NCI-H1694 treated with DMSO at 0.1 percent for 48 hours (cell line): ENCODE measurements at regions not wholly inside any gene's neighbourhood (a gene's known extent, or its start where the extent isn't known, plus 50 kb on each side); places are given as distances from the start of the nearest gene placed in this dataset.
"Not testable (repeated sequence)": the region's sequence is repeated elsewhere in the genome, so short reads cannot be mapped to it uniquely, and the experiment has no call there.

Experiments
- DNase-seq: peaks from one replicate; lab custom pipeline; 2025; lab: John Stamatoyannopoulos, UW

DNA sequence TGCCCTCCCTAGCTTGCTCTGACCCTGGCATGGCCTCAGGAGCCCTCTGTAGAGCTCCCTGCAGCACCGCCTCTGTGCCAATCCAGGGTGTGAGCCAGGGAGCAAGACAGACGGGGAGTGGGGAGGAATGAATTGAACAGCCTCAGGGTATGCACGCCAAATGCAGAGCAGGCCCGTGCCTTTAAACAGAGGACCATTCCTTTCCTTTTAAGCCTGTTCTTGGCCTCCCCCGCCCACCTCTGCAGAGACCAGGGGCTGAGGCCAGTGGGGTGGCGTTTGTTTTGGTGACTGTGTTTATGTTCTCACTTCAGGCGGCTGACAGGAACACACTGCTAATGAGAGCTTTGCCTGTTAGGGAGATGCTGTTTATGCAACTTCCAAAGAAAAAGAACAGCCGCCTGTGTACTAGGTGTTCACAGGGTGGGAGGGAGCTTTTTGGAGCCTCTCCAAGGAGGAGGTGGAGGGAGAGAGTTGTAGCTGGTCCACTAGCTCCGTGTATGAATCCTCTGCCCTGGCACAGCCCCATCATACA lies 528.1 kb upstream of the DPP6 start:
- no peak for DNase-seq

DNA sequence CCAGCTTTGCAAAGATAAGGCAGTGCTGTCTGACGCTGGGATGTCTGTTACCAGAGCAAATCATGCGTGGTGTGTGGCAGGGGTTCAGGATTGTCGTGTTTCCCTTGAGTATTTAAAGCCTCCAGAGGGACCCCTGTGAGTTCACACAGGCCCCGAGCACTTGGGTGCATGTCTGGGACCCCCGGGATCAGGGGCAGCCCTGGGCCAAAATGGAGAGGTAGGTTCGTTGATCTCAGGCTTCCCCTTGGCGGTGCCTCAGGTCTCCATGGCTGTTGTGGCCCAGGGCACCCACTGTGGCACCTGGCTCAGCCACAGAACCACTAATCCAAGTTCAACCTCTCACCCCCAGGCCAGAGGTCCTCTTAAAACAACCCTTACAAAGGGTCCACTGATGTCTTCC lies 523.1 kb upstream of the DPP6 start:
- DNase-seq, result no peak

DNA sequence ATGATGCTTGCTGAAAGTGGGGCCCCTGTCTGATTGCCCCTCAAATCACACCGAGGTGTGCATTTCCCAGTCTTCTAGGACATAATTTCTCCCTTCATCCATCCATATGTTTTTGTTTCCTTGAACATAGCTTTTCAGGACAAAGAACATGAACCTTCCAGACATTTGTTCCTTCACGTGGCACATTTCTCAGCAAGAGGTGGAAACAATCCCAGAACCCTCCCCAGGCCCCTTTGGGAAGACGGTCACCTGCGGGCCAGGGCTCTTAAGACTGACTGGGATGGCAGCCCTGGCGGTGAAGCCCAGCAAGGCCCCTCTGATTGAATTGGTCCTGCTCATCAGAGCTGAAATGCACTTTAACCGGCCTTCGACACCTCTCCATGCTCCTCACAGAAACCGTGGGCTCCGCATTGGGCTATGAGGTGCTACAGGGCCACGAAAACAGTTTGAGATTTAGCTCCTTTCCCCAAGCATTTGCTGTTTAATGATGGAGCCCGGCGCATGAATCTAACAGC lies 522.5 kb upstream of the DPP6 start:
- no peak for DNase-seq

DNA sequence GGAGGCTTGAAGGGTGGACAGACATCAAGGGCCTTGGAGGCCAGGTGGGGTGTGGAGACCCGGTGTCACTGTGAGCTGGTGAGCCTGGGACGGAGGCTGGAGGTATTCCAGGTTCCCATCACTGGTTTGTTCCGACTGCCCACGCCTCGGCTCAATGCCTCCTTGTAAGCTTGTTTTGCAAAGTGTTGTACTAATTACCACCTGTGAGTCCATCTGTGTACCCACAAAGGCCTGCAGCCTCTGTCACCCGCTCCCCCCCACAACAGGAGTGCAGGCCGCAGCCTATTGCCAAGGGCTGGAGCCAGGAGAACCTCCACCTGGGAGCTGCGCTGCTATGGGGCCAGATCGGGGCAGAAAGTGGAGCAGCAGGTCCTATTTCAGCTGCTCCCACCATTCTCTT lies 521.8 kb upstream of the DPP6 start:
- no peak for DNase-seq

DNA sequence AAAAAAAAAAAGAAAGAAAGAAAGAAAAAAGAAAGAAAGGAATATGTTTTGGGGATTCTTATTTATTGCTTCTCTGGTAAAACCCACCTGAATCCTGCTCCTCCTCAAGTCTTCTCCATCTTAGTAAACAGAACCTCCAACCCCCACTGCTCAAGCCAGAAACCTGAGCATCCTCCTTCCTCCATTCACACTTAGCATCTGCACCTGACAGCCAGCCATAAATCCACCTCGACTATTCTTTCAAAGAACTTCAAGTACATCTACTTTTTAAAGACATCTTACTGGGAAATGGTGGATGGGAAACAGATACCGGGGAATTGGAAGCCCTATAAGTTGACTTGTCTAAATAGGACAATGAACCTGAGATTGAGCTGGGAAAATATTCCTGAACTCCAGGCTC lies 519.9 kb upstream of the DPP6 start:
- no peak for DNase-seq

DNA sequence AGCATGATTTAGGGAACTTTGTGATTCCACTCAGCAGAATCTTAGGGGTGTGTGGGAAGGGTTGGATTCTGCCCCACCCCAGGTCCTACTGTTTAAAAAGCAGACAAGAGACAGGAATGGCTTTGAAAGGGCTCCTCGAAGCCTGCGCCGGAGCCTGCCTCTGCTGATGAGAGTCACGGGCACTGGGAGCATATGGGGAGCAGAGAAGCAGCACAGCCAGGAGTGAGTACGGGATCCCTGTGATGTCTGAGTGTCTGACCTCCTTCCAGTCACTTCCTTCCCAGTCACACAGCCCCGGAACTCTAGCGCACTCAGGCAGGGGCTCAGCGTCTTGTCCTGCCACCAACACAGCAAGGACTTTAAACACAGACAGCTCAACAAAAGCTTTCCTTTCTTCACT lies 514.9 kb upstream of the DPP6 start:
- DNase-seq, result no peak

DNA sequence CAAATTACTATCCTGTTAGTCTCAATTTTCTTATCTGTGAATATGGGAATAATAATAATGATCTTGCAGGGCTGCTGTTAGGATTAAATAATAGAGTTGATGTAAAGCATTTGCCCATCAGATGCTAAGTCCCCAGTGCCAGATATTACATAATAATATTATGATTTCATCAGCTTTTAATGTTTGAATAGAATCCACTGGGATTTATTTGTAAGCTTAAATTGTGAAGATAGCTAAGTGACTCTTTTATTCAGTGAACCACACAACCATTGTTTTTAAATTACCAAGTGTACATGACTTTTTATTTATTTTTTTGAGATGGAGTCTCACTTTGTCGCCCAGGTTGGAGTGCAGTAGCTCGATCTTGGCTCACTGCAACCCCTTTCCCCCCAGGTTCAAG lies 510.3 kb upstream of the DPP6 start:
- DNase-seq, result no peak

DNA sequence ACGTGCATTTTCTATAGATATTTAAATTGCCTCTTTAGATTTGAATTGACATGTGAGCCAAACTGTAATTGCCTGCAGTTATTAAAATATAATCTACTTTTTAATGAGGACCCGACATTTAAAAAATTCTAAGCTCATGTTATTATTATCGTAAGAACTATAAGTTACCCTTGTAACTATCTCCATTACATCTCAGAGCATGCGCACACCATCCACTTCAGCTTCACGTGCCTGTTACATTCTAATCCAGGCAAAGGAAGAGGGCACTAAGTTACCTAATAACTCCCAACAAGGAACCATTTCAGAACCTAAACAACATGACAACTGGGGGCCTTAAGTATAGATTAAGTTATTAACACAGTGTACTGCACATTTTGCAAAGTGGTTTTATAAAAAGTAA lies 509.0 kb upstream of the DPP6 start:
- no peak for DNase-seq

DNA sequence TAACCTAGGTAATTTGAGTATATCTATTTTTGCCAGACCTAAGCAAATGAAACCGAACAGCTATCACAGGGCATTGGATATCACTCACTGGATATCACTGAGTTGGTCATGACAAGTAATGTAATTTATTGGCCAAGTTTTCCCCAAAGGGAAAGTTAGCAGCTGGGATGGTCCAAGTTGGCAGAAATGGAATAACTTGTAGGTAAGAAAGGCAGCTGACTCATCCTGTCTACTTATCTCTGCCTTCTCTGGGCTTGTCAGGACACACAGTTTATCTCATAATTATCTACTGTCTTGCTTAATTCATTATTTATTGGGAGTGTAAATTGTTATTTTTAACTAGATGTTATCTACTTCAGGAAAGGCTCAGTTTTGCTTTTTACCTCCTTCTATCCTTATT lies 502.0 kb upstream of the DPP6 start:
- no peak for DNase-seq

DNA sequence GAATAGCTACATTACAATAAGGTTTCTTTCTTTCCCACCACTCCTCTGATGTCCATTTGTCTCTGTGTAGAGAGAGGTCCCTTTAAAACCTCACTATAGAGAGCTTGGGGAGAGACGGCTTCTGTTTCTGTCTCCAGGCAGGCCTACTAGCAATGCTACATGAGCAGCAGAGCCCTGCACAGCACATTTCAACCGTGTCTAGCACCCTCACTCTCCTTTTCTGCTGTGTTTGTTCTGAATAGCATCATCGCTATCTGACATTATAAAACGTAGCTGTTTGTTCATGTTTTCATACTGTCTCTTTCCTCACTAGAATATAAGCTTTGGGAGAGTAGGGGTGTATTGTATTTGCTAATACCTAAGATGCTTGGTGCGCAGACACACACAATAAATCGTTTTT lies 487.8 kb upstream of the DPP6 start:
- no peak for DNase-seq

DNA sequence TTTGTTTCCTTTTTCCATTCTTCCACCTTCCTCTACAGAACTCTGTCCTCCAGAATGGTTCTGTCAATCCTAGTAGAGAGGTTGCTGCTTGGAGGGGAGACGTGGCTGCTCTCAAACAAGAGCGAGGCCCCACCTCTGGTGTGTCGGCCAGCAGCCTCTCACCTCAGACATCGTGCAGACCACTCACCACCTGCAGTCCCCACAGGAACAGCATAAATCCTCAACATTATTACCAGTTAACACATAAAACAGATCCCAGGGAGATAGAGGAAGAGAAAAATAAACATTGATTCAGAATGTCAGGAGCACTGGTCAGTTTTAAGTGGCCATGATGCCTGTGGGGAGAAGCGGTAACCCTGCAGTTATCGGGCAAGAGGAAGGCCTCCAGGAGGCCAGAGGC lies 485.9 kb upstream of the DPP6 start:
- DNase-seq, result no peak

DNA sequence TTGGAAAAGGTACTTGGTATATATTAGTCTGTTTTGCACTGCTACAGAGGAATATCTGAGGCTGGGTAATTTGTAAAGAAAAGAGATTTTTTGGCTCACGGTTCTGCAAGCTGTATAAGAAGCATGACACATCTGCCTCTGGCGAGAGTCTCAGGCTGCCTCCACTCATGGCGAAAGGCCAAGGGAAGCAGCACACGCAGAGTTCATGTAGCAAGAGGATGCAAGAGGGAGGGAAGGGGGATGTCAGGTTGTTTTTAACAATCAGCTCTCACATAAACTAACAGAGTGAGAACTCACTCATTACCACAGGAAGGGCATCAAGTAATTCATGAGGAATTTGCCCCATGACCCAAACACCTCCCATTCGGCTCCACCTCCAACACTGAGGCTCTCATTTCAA lies 484.8 kb upstream of the DPP6 start:
- no peak for DNase-seq

DNA sequence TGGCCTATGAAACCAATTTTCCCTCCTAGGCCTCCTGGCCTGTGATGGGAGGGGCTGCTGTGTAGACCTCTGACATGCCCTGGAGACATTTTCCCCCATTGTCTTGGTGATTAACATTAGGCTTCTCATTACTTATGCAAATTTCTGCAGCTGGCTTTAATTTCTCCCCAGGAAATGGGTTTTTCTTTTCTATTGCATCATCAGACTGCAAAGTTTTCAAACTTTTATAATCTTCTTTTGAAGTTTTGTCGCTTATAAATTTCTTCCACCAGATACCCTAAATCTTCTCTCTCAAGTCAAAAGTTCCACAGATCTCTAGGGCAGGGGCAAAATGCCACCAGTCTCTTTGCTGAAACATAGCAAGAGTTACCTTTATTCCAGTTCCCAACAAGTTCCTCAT lies 482.7 kb upstream of the DPP6 start:
- DNase-seq, result not testable (repeated sequence)

DNA sequence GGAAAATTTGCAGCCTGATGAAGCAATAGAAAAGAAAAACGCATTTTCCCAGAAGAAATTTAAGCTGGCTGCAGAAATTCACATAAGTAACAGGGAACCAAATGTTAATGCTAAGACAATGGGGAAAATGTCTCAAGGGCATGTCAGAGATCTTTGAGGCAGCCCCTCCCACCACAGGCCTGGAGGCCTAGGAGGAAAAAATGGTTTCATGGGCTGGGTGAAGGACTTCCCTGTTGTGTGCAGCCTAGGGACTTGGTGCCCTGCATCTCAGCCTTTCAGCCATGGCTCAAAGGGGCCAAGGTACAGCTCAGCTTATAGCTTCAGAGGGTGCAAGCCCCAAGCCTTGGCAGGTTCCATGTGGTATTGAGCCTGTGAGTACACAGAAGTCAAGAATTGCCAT lies 476.1 kb upstream of the DPP6 start:
- DNase-seq, result no peak

DNA sequence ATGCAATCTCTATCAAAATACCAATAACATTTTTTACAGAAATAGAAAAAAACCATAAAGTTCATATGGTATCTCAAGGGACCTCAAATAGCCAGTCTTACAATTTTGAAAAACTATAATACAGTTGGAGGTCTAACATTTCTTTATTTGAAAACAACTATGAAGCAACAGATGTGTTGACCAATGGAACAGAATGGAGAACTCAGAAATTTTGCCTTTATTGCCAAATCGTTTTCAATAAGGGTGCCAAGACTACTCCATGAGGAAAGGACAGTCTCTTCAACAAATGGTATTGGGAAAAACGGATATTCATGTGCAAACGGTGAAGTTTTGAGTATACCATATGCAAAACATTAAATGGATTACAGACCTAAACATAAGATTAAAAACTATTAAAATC lies 470.8 kb upstream of the DPP6 start:
- DNase-seq, result no peak

DNA sequence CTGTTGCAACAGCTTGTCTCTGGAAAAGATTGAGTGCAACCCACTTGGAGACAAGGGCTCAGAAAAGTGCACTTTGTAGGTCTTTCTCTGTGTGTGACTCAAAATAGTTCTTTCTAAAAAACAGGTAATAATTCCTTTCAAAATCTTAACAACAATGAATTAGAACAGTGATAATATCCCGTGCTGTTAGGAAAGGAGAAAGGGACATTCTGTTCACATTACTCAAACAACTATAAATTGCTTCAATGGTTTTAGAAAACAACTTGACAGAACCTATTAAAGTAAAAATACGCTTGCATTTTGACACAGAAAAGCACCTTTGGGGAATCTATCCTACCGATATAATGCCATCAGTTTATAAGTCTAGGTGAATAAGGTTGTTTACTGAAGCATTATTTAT lies 468.1 kb upstream of the DPP6 start:
- no peak for DNase-seq

DNA sequence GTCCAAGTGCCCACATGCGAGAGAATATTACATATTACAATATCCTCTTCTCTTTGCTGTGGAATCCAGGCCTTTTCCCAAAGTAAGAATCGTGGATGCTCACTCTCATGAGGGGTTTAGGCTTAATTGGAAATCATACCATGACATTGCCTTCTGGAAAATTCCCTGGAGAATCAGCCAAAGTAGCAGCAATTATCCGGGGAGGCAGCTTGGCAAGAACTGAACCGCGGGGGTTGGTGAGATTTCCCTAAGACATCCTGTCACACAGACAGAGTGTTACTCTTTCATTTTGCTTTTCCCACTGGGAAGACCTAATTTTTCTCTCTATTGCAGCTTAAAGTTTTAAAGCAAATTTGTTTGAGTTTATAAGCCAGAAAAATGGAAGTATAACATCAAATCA lies 463.6 kb upstream of the DPP6 start:
- no peak for DNase-seq

DNA sequence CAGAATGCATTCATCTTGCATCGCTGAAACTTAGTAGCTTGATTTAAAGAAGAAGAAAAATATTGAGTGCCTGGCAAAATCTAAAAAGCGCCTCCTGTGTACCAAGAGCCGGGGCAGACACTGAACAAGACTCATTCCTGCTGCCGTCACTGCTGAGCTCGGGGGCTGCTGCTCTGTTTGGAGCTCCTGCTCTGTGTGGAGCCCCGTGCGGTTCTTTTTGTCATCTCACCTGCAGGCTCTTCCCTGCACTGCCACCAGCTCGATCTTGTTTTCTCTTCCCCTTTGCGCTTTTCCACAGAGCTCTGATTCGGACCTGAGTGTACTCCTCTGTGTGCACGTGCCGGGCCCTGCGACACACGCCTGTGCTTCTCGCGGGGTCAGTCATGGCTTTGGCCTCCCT lies 462.1 kb upstream of the DPP6 start:
- no peak for DNase-seq

DNA sequence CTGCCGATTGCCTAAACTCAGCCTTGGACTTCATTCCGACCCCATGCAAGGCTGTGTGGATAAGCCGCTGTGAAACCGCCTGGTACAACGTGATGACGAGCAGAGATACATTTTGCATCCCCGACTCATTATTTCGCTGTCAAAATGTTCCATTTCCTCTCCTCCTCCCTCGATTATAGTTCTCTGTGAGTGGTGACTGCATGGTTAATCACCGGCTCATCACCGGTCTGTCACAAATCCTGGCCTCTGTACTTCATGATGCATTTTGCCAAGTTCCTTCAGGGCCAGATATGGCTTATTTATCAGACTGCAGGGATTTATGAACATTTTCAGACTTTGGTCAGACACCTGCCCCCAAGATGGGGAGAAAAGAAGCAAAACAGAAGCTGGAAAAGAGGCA lies 461.6 kb upstream of the DPP6 start:
- DNase-seq, result no peak

DNA sequence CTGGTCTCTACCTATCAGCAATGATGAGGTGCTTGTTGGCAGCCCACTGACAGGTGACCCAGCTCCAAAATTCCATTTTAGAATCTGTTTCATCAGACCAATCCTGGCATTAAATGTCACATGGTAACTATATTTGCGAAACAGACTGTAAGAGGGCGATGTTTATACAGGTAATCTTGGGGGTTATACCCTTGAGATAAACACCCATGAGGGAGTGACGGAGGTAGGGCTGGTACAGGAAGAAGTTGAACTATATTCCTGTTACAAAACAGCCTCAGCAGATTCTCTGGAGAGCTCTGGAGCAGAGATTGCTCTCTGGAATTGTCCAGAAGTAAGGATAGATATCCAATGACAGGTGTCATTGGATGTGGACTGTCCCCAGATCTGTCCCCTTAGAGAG lies 444.8 kb upstream of the DPP6 start:
- no peak for DNase-seq

DNA sequence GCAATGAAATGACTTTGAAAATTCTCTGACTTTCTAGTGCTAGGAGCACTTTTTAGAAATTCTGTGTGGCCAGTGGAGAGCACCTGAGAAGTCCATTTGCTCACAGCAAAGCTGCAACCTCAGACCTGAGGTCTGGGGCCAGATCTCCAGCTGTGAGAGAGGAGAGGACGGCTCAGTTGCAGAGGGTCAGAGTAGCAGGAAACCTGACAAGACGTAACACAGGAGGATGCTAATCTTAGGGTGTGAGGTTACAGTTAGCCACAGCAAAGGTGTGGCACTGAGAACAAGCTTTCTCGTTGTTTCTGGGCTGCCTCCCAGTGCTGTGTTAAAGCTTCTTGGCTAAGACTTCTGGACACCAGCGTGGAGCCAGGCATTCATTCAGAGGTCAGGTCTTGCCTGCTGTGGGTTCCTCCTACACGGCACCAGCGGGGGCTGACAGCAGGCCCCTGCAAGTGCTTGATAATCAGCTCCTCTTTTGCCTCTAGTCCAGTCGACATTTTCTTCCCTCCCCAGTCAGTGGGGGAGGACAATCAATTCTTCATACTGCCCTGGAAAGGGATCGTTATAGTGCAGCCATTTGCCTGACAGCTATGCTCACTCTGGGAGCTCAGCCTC lies 435.4 kb upstream of the DPP6 start:
- no peak for DNase-seq

DNA sequence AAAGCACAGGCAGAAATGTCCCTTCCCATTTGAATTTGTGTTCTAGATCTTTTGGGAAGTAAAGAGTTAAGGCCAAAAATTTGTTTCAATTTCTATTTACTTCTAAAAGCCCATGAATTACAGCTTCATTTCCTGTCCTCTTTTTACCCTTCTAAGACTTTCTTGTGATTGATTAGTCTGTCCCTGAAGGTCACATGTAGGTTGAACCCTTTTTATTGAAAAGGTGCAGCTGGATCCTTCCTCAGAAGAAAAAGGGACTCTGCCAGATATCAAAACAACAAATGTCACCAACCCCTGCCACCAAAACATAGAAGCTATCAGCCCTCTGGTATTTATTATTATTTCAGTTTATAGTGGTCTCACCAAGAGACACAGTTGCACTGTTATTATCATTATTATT lies 424.9 kb upstream of the DPP6 start:
- DNase-seq, result no peak

DNA sequence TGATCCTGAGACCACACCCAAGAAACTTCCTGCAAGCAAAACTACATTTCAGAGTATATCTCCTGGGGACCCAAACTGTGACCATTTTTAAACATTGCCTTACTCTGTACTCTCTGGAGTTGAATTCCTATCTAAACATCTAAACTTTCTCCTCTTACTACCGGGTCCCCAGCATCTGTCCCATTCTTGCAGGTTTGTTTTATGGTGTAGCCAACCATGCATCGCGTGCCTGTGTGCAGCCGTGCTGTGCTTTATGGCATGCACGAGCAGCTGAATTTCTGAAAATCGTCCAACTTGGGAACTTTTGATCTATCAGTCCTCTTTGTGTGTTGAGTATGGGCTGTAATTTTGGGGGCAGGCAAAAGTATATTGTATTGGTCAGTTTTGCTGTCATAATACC lies 423.8 kb upstream of the DPP6 start:
- DNase-seq, result no peak

DNA sequence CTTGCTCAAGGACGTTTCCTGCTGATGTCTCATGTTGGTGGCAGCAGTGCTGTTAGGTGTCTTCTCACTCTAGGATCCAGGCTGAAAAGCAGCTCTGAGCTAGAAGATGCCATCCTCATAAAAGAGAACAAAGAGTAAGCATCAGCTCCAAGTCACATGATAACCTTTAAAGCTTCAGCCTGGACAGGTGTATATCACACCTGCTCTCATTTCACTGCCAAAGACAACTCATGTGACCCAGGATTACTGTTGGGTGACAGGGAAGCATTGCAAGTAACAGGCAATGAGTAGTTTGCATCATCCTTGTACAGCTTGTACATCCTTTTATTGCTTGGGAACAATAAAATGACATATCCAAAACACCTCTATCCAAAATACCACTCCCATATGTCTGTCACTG lies 423.4 kb upstream of the DPP6 start:
- DNase-seq, result no peak
